A673 (cell line): ENCODE measurements at regions not wholly inside any gene's neighbourhood (a gene's known extent, or its start where the extent isn't known, plus 50 kb on each side); places are given as distances from the start of the nearest gene placed in this dataset.

Source experiments
- BruUV-seq: library from RNA; stranded (reverse); fragments of 400-500 nt; replicated peaks from 2 replicates; lab custom pipeline; 2021; lab: Mats Ljungman, UMichigan
- CTCF ChIA-PET: fragments of 300-600 bp; sonication (Branson Sonifier 250); formaldehyde crosslinking; loops from one replicate; lab custom pipeline; 2022; ENCODE audit warnings: antibody characterized with exemption; lab: Charles Lee
- POLR2A ChIA-PET: fragments of 300-600 bp; sonication (Branson Sonifier 250); formaldehyde crosslinking; loops from one replicate; lab custom pipeline; 2022; ENCODE audit warnings: antibody characterized with exemption; ENCODE audit not compliant: low non-redundant PET; lab: Charles Lee
- DNase-seq: peaks from one replicate; pipeline ENCODE4 v3.0.0-alpha.2; 2015; ENCODE audit warnings: low spot score
- H3K27ac ChIP-seq: fragments of 200-600 bp; sonication (generic); 2 replicates; pipeline ENCODE4 v1.5.1; 2016; ENCODE audit warnings: mixed run types, low read depth, mild to moderate bottlenecking, mixed read lengths, antibody characterized with exemption, low read length; ENCODE audit not compliant: poor library complexity, severe bottlenecking
- H3K27me3 ChIP-seq: fragments of 200-600 bp; sonication (generic); replicated peaks from 2 replicates; pipeline ENCODE4 v1.6.1; 2017; ENCODE audit warnings: mixed run types, low read depth, mild to moderate bottlenecking, mixed read lengths, antibody characterized with exemption, low read length; ENCODE audit not compliant: insufficient read depth, poor library complexity
- H3K36me3 ChIP-seq: fragments of 200-600 bp; sonication (generic); 2 replicates; pipeline ENCODE4 v1.6.1; 2016; ENCODE audit warnings: mixed run types, mild to moderate bottlenecking, mixed read lengths, antibody characterized with exemption, low read length; ENCODE audit not compliant: insufficient read depth, poor library complexity, severe bottlenecking
- H3K4me1 ChIP-seq: fragments of 200-600 bp; sonication (generic); 2 replicates; pipeline ENCODE4 v1.6.1; 2017; ENCODE audit warnings: mixed run types, mild to moderate bottlenecking, mixed read lengths, antibody characterized with exemption, low read length; ENCODE audit not compliant: insufficient read depth, poor library complexity, severe bottlenecking
- H3K4me3 ChIP-seq: fragments of 200-600 bp; sonication (generic); 2 replicates; pipeline ENCODE4 v1.5.1; 2016; ENCODE audit warnings: low read depth, mixed run types, mild to moderate bottlenecking, mixed read lengths, low read length; ENCODE audit not compliant: poor library complexity, severe bottlenecking
- H3K9me3 ChIP-seq: fragments of 200-600 bp; sonication (generic); 2 replicates; pipeline ENCODE4 v1.6.1; 2016; ENCODE audit warnings: mixed run types, low read depth, mild to moderate bottlenecking, mixed read lengths, antibody characterized with exemption, low read length; ENCODE audit not compliant: poor library complexity, severe bottlenecking
- CTCF ChIP-seq: fragments of 300-800, 200-600 bp; sonication (generic); conservative IDR thresholded peaks from 2 replicates; pipeline ENCODE4 v1.5.1; 2017; ENCODE audit warnings: low read depth, mild to moderate bottlenecking, antibody characterized with exemption, low read length, moderate library complexity, mixed read lengths
- EZH2 ChIP-seq: fragments of 200-600 bp; sonication (generic); IDR thresholded peaks from 2 replicates; pipeline ENCODE4 v1.6.1; 2017; ENCODE audit warnings: borderline replicate concordance, low read depth, mild to moderate bottlenecking, mixed read lengths, antibody characterized with exemption, low read length; ENCODE audit not compliant: poor library complexity, severe bottlenecking
- intact Hi-C: fragments of 100-400 bp; cut with micrococcal nuclease; formaldehyde crosslinking; loops from one replicate; pipeline ENCODE4 v1.10.0; 2022; ENCODE audit not compliant: unreplicated experiment

DNA sequence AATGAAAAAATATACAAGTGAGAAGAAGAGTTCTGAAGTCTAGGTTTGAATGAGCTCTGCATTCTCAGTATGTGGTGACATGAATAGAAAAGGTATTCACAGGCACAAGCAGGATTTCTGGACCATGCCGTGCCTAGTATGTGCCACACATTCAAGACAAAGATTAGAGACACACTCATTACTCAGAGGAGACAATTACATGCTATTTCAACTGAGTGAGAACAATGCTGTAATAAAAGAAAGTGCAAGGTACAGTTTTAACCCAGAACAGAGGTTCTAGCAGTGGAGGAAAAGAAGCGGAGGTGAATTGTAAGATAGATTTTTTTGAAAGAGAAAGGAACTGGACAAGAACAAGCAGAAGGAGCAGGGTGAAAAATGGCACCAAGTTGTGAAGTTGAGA, 121.0 kb upstream of the RASGEF1B start:
- DNase-seq: no peak

GRCh38 chr4:81590596-81590995, 118.9 kb upstream of the RASGEF1B start:
- H3K4me1 ChIP-seq: no peaks in the 10 kb centered on the region
- no peak for DNase-seq
- TF ChIP-seq EZH2 (no peak), CTCF (no peak)
- ChIA-PET CTCF (no interaction called here), POLR2A (no interaction called here)
- H3K36me3 ChIP-seq: no peaks in the 10 kb centered on the region
- H3K27me3 ChIP-seq: no peaks in the 10 kb centered on the region
- H3K9me3 ChIP-seq: no peaks in the 10 kb centered on the region
- H3K27ac ChIP-seq: no peak overlapping the region
- no TSS peak for BruUV-seq
- intact Hi-C loops: no loop called here
- no peak overlapping the region for H3K4me3 ChIP-seq

More for the DNA sequence above, 121.0 kb upstream of the RASGEF1B start:
- no peaks in the 10 kb centered on the region for H3K4me1 ChIP-seq
- H3K27me3 ChIP-seq: no peaks in the 10 kb centered on the region
- TF ChIP-seq CTCF: no peak
- no peak for TF ChIP-seq EZH2
- no TSS peak for BruUV-seq
- no peaks in the 10 kb centered on the region for H3K36me3 ChIP-seq
- no peak overlapping the region for H3K4me3 ChIP-seq
- CTCF ChIA-PET: no interaction called here
- POLR2A ChIA-PET: no interaction called here
- H3K27ac ChIP-seq: no peak overlapping the region
- intact Hi-C loops: no loop called here
- H3K9me3 ChIP-seq: no peaks in the 10 kb centered on the region

- CTCF ChIA-PET: no interaction called here
- no TSS peak for BruUV-seq
These were observed 117.6 kb upstream of the RASGEF1B start for GRCh38 chr4:81589262-81589661.

More at GRCh38 chr4:81589262-81589661, 117.6 kb upstream of the RASGEF1B start:
- TF ChIP-seq EZH2 (no peak), CTCF (no peak)
- POLR2A ChIA-PET: no interaction called here
- Histone ChIP-seq H3K4me3 (no peak overlapping the region), H3K9me3 (no peaks in the 10 kb centered on the region), H3K27me3 (no peaks in the 10 kb centered on the region), H3K27ac (no peak overlapping the region), H3K4me1 (no peaks in the 10 kb centered on the region), H3K36me3 (no peaks in the 10 kb centered on the region)
- no peak for DNase-seq
- intact Hi-C loops: no loop called here
